ENCODE measurements at regions not wholly inside any gene's neighbourhood (a gene's known extent, or its start where the extent isn't known, plus 50 kb on each side); places are given as distances from the start of the nearest gene placed in this dataset.
"Not testable (repeated sequence)": the region's sequence is repeated elsewhere in the genome, so short reads cannot be mapped to it uniquely, and the experiment has no call there.

- DNase-seq (ENCODE audit: low read depth, low spot score), result no peak
Observed at GRCh38 chr1:110260194-110260593, 50.1 kb downstream of the KCNC4 start.

GRCh38 chr1:110262296-110262695, 52.2 kb downstream of the KCNC4 start:
- no peak for DNase-seq (ENCODE audit: low read depth, low spot score)

- DNase-seq (ENCODE audit: low read depth, low spot score), result no peak
Observed at GRCh38 chr1:110262846-110263631, 52.9 kb downstream of the KCNC4 start.

GRCh38 chr1:110264430-110264829, 54.3 kb downstream of the KCNC4 start:
- no peak for DNase-seq (ENCODE audit: low read depth, low spot score)

- DNase-seq (ENCODE audit: low read depth, low spot score), result no peak
Observed at GRCh38 chr1:110265186-110265585, 55.1 kb downstream of the KCNC4 start.

GRCh38 chr1:110266834-110267233, 56.7 kb downstream of the KCNC4 start:
- no peak for DNase-seq (ENCODE audit: low read depth, low spot score)

- DNase-seq (ENCODE audit: low read depth, low spot score), result no peak
Observed at GRCh38 chr1:110267260-110267659, 57.1 kb downstream of the KCNC4 start.

- DNase-seq (ENCODE audit: low read depth, low spot score), result peak; percentile 20
Observed at GRCh38 chr1:110272045-110272444, 61.9 kb downstream of the KCNC4 start.

- DNase-seq (ENCODE audit: low read depth, low spot score), result not testable (repeated sequence)
Observed at GRCh38 chr1:110273832-110274231, 63.7 kb downstream of the KCNC4 start.

- DNase-seq (ENCODE audit: low read depth, low spot score), result no peak
Observed at GRCh38 chr1:110280126-110280525, 59.1 kb upstream of the RBM15 start.

GRCh38 chr1:110280804-110281203, 58.4 kb upstream of the RBM15 start:
- DNase-seq (ENCODE audit: low read depth, low spot score), result no peak

- DNase-seq (ENCODE audit: low read depth, low spot score), result no peak
Observed at GRCh38 chr1:110281363-110282290, 57.5 kb upstream of the RBM15 start.

GRCh38 chr1:110282395-110282794, 56.8 kb upstream of the RBM15 start:
- no peak for DNase-seq (ENCODE audit: low read depth, low spot score)

GRCh38 chr1:110283677-110284076, 55.5 kb upstream of the RBM15 start:
- DNase-seq (ENCODE audit: low read depth, low spot score), result no peak

- no peak for DNase-seq (ENCODE audit: low read depth, low spot score)
Observed at GRCh38 chr1:110285316-110285715, 53.9 kb upstream of the RBM15 start.

- no peak for DNase-seq (ENCODE audit: low read depth, low spot score)
Observed at GRCh38 chr1:110286564-110286963, 52.6 kb upstream of the RBM15 start.

- DNase-seq (ENCODE audit: low read depth, low spot score), result no peak
Observed at GRCh38 chr1:110288111-110288510, 51.1 kb upstream of the RBM15 start.
